GM12872 (cell line): ENCODE measurements at regions not wholly inside any gene's neighbourhood (a gene's known extent, or its start where the extent isn't known, plus 50 kb on each side); places are given as distances from the start of the nearest gene placed in this dataset.

Experiments
- CTCF ChIP-seq: IDR thresholded peaks from 3 replicates; pipeline ENCODE4 v1.5.1; 2011; ENCODE audit warnings: low read depth, mild to moderate bottlenecking, low read length, moderate library complexity; ENCODE audit not compliant: insufficient read depth

- TF ChIP-seq CTCF: no peak
Measured at GRCh38 chr5:111585946-111586345, 73.6 kb upstream of the STARD4 start.

GRCh38 chr5:111585291-111585690 lies 73.0 kb upstream of the STARD4 start:
- TF ChIP-seq CTCF: no peak

- TF ChIP-seq CTCF: no peak
Measured at GRCh38 chr5:111584651-111585050, 72.3 kb upstream of the STARD4 start.

- no peak for TF ChIP-seq CTCF
Measured at GRCh38 chr5:111583758-111584203, 71.4 kb upstream of the STARD4 start.

- no peak for TF ChIP-seq CTCF
Measured at GRCh38 chr5:111582993-111583601, 70.8 kb upstream of the STARD4 start.

GRCh38 chr5:111582451-111582850 lies 70.1 kb upstream of the STARD4 start:
- TF ChIP-seq CTCF: no peak

- TF ChIP-seq CTCF: no peak
Measured at GRCh38 chr5:111580956-111581355, 68.6 kb upstream of the STARD4 start.
